VCaP (cell line): ENCODE measurements at regions not wholly inside any gene's neighbourhood (a gene's known extent, or its start where the extent isn't known, plus 50 kb on each side); places are given as distances from the start of the nearest gene placed in this dataset.

Experiments
- H3K27ac ChIP-seq: fragments of 450-650 bp; 2 replicates; pipeline ENCODE4 v1.5.1; 2017
- CTCF ChIP-seq: fragments of 450-650 bp; conservative IDR thresholded peaks from 2 replicates; pipeline ENCODE4 v1.5.1; 2017; ENCODE audit warnings: mild to moderate bottlenecking, moderate library complexity

- H3K27ac ChIP-seq, result no peak overlapping the region
- no peak for TF ChIP-seq CTCF
Observed at GRCh38 chr22:19634226-19634975, 79.9 kb upstream of the SEPTIN5 start.

GRCh38 chr22:19635644-19636043 is 78.7 kb upstream of the SEPTIN5 start:
- TF ChIP-seq CTCF, result no peak
- H3K27ac ChIP-seq, result no peak overlapping the region

GRCh38 chr22:19636696-19637407 is 77.5 kb upstream of the SEPTIN5 start:
- TF ChIP-seq CTCF, result no peak
- no peak overlapping the region for H3K27ac ChIP-seq

- no peak for TF ChIP-seq CTCF
- H3K27ac ChIP-seq, result no peak overlapping the region
Observed at GRCh38 chr22:19637408-19638281, 76.7 kb upstream of the SEPTIN5 start.

GRCh38 chr22:19638282-19639015 is 75.9 kb upstream of the SEPTIN5 start:
- no peak for TF ChIP-seq CTCF

GRCh38 chr22:19639610-19640135 is 74.6 kb upstream of the SEPTIN5 start:
- TF ChIP-seq CTCF, result no peak
- H3K27ac ChIP-seq, result no peak overlapping the region

More at GRCh38 chr22:19638282-19639015, 75.9 kb upstream of the SEPTIN5 start:
- H3K27ac ChIP-seq, result no peak overlapping the region
